Right lung (tissue), 2 donors: ENCODE measurements at regions not wholly inside any gene's neighbourhood (a gene's known extent, or its start where the extent isn't known, plus 50 kb on each side); places are given as distances from the start of the nearest gene placed in this dataset.
"Not testable (repeated sequence)": the region's sequence is repeated elsewhere in the genome, so short reads cannot be mapped to it uniquely, and the experiment has no call there.

Experiments used
- DNase-seq, 2 donors: peaks; one replicate each; pipeline ENCODE4 v3.0.0-alpha.2; 2013

- DNase-seq = not testable (repeated sequence)
Observed at GRCh38 chr15:30760633-30761032, 134.7 kb downstream of the ARHGAP11B start.

- not testable (repeated sequence) for DNase-seq
Observed at GRCh38 chr15:30761365-30761764, 135.4 kb downstream of the ARHGAP11B start.

GRCh38 chr15:30769390-30770124 is 134.2 kb upstream of the FAN1 start:
- not testable (repeated sequence) for DNase-seq

GRCh38 chr15:30770759-30771158 is 133.0 kb upstream of the FAN1 start:
- no peak for DNase-seq

- DNase-seq = no peak
Observed at GRCh38 chr15:30783019-30783418, 120.7 kb upstream of the FAN1 start.

- no peak for DNase-seq
Observed at GRCh38 chr15:30788595-30788994, 115.1 kb upstream of the FAN1 start.

GRCh38 chr15:30791239-30792175 is 112.2 kb upstream of the FAN1 start:
- no peak for DNase-seq

GRCh38 chr15:30792843-30793242 is 110.9 kb upstream of the FAN1 start:
- not testable (repeated sequence) for DNase-seq

- DNase-seq = no peak
Observed at GRCh38 chr15:30794388-30794787, 109.3 kb upstream of the FAN1 start.

- DNase-seq = not testable (repeated sequence)
Observed at GRCh38 chr15:30799565-30799964, 104.2 kb upstream of the FAN1 start.

GRCh38 chr15:30801140-30801895 is 102.4 kb upstream of the FAN1 start:
- DNase-seq = not testable (repeated sequence)

GRCh38 chr15:30802001-30802400 is 101.7 kb upstream of the FAN1 start:
- not testable (repeated sequence) for DNase-seq

GRCh38 chr15:30803703-30804102 is 100.0 kb upstream of the FAN1 start:
- not testable (repeated sequence) for DNase-seq

GRCh38 chr15:30816430-30816829 is 87.3 kb upstream of the FAN1 start:
- no peak for DNase-seq

- not testable (repeated sequence) for DNase-seq
Observed at GRCh38 chr15:30823068-30823813, 80.5 kb upstream of the FAN1 start.

GRCh38 chr15:30824518-30825195 is 79.1 kb upstream of the FAN1 start:
- no peak for DNase-seq

GRCh38 chr15:30827625-30828303 is 76.0 kb upstream of the FAN1 start:
- DNase-seq = no peak

- not testable (repeated sequence) for DNase-seq
Observed at GRCh38 chr15:30828304-30828639, 75.4 kb upstream of the FAN1 start.

- no peak for DNase-seq
Observed at GRCh38 chr15:30830961-30831360, 72.8 kb upstream of the FAN1 start.

GRCh38 chr15:30833379-30833778 is 70.3 kb upstream of the FAN1 start:
- not testable (repeated sequence) for DNase-seq
